HG02588 (cell line): ENCODE measurements at regions not wholly inside any gene's neighbourhood (a gene's known extent, or its start where the extent isn't known, plus 50 kb on each side); places are given as distances from the start of the nearest gene placed in this dataset.

Experiments used
- ATAC-seq: cut with Tn5 transposase; IDR thresholded peaks from one replicate; pipeline ENCODE4 v1.9.1; 2021; ENCODE audit warnings: mild to moderate bottlenecking, moderate library complexity; ENCODE audit not compliant: unreplicated experiment

GRCh38 chr1:88378560-88378959 lies 305.5 kb upstream of the PKN2 start:
- ATAC-seq = no peak

DNA sequence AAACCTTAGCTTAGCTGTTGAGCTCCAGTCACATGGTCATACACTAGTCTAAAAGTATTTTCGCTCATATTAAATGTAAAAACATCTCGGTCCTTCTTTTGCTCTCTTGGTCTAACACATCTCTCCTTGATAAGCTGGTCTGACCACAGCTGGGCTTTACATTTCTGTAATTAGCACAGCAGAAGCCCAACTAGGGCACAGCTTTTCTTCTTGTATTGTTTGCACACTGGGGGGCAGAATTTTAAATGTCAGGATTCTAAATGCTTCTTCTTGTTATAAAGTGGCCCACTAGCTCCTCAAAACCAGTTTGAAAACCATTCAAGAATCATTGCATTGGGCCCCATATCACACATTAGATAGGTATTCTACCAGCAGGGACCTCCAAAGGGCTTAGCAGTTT lies 289.1 kb upstream of the PKN2 start:
- ATAC-seq = no peak

GRCh38 chr1:88398338-88398737 lies 285.7 kb upstream of the PKN2 start:
- no peak for ATAC-seq

GRCh38 chr1:88399690-88400089 lies 284.4 kb upstream of the PKN2 start:
- peak; percentile 78 for ATAC-seq

GRCh38 chr1:88401313-88401712 lies 282.8 kb upstream of the PKN2 start:
- peak; percentile 77 for ATAC-seq

GRCh38 chr1:88404582-88404981 lies 279.5 kb upstream of the PKN2 start:
- no peak for ATAC-seq

DNA sequence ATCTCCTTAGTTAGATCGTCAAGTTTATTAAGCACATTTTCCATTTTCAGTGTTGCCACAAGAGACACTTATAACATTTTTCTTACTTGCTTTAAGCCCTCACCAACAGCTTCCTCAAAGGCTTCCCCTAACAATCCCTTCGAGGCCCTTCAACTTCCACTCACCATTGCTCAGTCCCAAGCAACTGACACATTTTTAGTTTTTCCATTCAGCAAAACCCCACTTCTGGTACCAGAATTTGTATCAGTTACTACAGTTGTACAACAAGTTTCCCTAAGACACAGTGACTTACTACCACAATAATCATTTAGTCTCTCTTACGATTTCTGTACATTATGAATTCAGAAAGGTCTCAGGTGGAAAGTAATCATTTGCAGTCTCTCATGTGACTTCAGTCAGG lies 276.8 kb upstream of the PKN2 start:
- no peak for ATAC-seq

DNA sequence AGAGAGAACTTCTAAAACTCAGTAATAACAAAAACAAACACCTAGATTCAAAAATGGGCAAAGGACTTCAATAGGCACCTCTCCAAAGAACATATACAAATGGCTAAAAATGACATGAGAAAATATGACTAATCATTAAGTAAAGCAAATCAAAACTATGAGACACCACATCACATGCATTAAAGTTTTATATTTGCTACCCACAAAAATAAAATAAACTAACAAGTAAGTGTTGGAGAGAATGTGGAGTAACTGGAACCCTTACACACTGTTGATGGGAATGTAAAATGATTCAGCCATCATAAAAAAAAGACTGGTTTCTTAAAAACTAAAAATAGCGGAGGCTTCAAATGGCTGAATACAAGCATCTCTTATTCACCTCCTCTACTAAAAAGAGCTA lies 262.1 kb upstream of the PKN2 start:
- ATAC-seq = no peak

GRCh38 chr1:88433556-88433955 lies 250.5 kb upstream of the PKN2 start:
- ATAC-seq = no peak

GRCh38 chr1:88434836-88435235 lies 249.2 kb upstream of the PKN2 start:
- no peak for ATAC-seq

DNA sequence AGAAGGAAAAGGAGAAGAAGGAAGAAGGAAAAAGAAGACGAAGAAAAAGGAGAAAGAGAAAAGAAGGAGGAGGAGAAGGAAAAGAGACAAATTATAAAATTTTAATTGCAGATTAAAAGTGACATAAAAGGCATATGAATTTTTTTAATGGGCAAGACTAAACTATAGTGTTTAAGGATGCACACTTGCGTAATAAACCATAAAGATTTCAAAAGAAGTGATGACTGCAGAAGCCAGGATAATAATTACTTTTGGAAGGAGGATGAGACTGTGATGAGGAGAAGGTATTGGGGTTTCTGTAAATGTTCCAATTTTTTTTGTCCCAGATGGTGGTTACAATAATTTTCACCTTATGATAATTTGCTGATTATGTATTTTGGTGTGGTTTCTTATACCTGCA lies 243.1 kb upstream of the PKN2 start:
- no peak for ATAC-seq

DNA sequence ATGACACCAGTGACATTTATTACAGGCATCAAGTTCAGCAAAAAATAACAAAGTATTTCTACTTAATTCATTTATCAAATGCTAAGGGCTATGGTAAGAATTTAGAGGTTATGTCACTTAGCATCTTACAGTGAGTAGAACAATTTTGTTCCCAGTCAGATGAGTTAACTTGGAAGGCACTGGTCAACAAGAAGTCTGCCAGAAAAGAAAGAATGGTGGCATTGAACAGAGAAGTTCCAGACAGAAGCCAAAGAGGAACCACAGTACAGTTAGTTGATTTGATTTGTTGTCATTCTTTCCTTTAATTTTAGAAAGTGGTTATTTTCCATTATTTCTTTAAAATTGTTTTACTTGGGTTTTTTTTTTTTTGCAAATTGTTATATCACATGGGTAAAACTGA lies 232.2 kb upstream of the PKN2 start:
- ATAC-seq = no peak

GRCh38 chr1:88453295-88453694 lies 230.8 kb upstream of the PKN2 start:
- ATAC-seq = no peak

- no peak for ATAC-seq
Measured at GRCh38 chr1:88454781-88455180, 229.3 kb upstream of the PKN2 start.

- ATAC-seq = no peak
Measured at GRCh38 chr1:88455621-88456256, 228.3 kb upstream of the PKN2 start.

DNA sequence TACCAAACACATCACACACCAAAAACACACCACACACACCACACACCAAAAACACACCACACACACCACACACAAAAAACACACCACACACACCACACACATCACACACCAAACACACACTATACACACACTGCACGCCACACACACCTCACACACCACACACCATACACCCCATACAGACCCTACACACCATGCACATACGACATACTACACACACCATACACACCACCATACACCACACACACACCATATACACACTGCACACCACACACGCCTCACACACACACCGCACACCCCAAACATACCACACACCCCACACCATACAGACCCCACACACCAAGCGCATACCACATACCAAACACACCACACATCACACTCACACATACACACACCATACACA lies 226.9 kb upstream of the PKN2 start:
- ATAC-seq = no peak

- no peak for ATAC-seq
Measured at GRCh38 chr1:88461007-88461406, 223.1 kb upstream of the PKN2 start.

DNA sequence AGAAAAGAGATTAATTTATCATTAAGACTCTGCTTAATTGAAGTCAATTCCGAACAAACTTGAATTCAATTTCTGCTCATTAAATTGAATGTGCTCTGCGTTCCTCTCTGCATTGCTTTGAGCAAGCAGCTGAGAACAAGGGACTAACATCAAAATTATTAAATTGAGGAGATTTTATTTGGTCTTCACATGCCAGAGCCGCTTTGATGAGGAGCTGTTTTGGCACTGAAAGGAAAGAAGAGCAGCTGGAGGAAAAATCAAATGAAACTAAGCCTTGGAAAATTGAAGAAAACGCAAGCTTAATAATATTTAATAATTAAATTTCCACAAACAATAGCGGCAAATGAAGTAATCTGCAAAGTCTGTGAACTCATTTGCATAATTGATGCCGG lies 222.0 kb upstream of the PKN2 start:
- no peak for ATAC-seq

GRCh38 chr1:88462488-88463261 lies 221.4 kb upstream of the PKN2 start:
- ATAC-seq = no peak

GRCh38 chr1:88463401-88463985 lies 220.6 kb upstream of the PKN2 start:
- no peak for ATAC-seq

GRCh38 chr1:88466011-88466410 lies 218.1 kb upstream of the PKN2 start:
- no peak for ATAC-seq

GRCh38 chr1:88466899-88467580 lies 217.0 kb upstream of the PKN2 start:
- no peak for ATAC-seq
